GM21786 (cell line): ENCODE measurements at regions not wholly inside any gene's neighbourhood (a gene's known extent, or its start where the extent isn't known, plus 50 kb on each side); places are given as distances from the start of the nearest gene placed in this dataset.
"Not testable (repeated sequence)": the region's sequence is repeated elsewhere in the genome, so short reads cannot be mapped to it uniquely, and the experiment has no call there.

ENCODE experiments used
- ATAC-seq: cut with Tn5 transposase; IDR thresholded peaks from one replicate; pipeline ENCODE4 v1.9.1; 2021; ENCODE audit not compliant: unreplicated experiment

- ATAC-seq: no peak
Measured at GRCh38 chr16:48008011-48008525, 147.7 kb downstream of the ABCC12 start.

GRCh38 chr16:48004141-48004695, 151.6 kb downstream of the ABCC12 start:
- ATAC-seq: no peak

GRCh38 chr16:48003206-48003907, 152.4 kb downstream of the ABCC12 start:
- ATAC-seq: no peak

- ATAC-seq: no peak
Measured at GRCh38 chr16:48001324-48001895, 154.4 kb downstream of the ABCC12 start.

GRCh38 chr16:48000622-48001021, 155.2 kb downstream of the ABCC12 start:
- ATAC-seq: no peak

- no peak for ATAC-seq
Measured at GRCh38 chr16:47999595-47999994, 156.2 kb downstream of the ABCC12 start.

GRCh38 chr16:47995354-47995753, 160.4 kb downstream of the ABCC12 start:
- no peak for ATAC-seq

- no peak for ATAC-seq
Measured at GRCh38 chr16:47991491-47991890, 164.3 kb downstream of the ABCC12 start.

GRCh38 chr16:47990676-47991075, 165.1 kb downstream of the ABCC12 start:
- no peak for ATAC-seq

- no peak for ATAC-seq
Measured at GRCh38 chr16:47987136-47987535, 168.7 kb downstream of the ABCC12 start.

- ATAC-seq: no peak
Measured at GRCh38 chr16:47986031-47986430, 169.8 kb downstream of the ABCC12 start.

GRCh38 chr16:47984669-47985068, 171.1 kb downstream of the ABCC12 start:
- ATAC-seq: no peak

GRCh38 chr16:47983999-47984580, 171.7 kb downstream of the ABCC12 start:
- ATAC-seq: no peak

- no peak for ATAC-seq
Measured at GRCh38 chr16:47980212-47980611, 175.6 kb downstream of the ABCC12 start.

GRCh38 chr16:47979616-47980182, 176.1 kb downstream of the ABCC12 start:
- ATAC-seq: no peak

GRCh38 chr16:47979164-47979520, 176.7 kb downstream of the ABCC12 start:
- ATAC-seq: no peak

- ATAC-seq: no peak
Measured at GRCh38 chr16:47978491-47979163, 177.2 kb downstream of the ABCC12 start.

GRCh38 chr16:47977802-47978201, 178.0 kb downstream of the ABCC12 start:
- ATAC-seq: no peak

- ATAC-seq: no peak
Measured at GRCh38 chr16:47976636-47977210, 179.1 kb downstream of the ABCC12 start.

GRCh38 chr16:47974971-47975370, 180.8 kb downstream of the ABCC12 start:
- not testable (repeated sequence) for ATAC-seq

- ATAC-seq: no peak
Measured at GRCh38 chr16:47973552-47973951, 182.2 kb downstream of the ABCC12 start.
